ENCODE measurements at regions not wholly inside any gene's neighbourhood (a gene's known extent, or its start where the extent isn't known, plus 50 kb on each side); places are given as distances from the start of the nearest gene placed in this dataset.

DNA sequence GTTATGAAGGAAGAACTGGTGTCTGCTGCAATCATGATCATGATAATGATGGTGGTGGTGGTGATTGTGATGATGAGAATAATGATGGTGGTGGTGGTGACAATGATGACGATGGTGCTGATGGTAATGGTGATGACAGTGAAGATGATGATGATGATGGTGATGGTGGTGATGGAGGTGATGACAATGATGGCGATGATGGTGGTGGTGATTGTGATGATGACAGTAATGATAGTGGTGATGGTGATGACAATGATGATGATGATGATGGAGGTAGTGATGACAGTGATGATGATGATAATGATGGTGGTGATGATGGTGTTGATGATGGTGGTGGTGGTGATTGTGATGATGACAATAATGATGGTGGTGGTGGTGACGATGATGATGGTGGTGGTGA lies 52.8 kb upstream of the ANO1 start:
- no peak for DNase-seq (ENCODE audit: low read depth)

DNA sequence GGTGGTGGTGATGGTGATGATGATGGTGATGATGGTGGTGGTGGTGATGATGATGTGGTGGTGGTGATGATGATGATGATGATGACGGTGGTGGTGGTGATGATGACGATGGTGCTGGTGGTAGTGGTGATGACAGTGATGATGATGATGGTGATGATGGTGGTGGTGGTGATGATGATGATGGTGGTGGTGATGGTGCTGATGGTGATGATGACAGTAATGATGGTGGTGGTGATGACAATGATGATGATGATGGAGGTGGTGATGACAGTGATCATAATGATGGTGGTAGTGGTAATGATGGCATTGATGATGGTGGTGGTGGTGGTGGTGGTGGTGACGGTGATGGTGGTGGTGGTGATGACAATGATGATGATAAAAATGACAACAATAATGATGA lies 52.1 kb upstream of the ANO1 start:
- DNase-seq (ENCODE audit: low read depth): no peak

DNA sequence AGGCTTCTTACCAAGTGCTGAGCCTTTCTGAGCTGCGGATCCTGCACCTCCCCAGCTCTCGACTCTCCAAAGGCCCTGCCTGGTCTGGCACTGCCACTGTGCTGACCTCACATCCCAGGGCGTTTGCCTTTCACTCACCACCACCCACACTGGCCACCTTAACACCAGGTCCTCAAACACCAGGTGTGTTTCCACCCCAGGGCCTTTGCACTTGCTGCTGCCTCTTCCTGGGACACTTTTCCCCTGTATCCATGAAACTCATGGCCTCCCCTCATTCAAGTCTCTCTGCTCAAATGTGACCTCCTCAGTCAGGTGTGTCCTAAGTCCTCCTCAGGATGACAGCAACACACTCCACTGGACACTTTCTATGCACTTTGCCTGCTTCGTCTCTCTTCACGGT lies 51.4 kb upstream of the ANO1 start:
- DNase-seq (ENCODE audit: low read depth): no peak

DNA sequence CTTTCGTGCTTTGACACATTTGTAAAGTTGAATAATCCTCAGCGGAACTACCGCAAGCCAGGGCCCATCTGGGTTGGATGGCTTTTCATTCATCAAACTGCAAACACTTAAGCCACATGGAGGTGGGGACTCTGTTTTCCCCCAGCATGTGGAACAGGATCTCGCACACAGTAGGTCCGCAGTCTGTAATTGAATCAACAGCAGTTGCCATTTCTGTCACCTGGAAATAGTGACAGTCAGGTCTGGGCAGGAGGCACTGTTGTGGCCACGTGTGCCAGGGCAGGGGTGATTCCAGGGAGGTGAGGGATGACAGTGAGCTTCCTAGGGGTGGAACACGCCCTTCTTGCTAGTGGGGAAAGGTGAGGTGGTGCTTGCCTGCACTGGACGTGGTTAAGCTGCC lies 50.7 kb upstream of the ANO1 start:
- no peak for DNase-seq (ENCODE audit: low read depth)

DNA sequence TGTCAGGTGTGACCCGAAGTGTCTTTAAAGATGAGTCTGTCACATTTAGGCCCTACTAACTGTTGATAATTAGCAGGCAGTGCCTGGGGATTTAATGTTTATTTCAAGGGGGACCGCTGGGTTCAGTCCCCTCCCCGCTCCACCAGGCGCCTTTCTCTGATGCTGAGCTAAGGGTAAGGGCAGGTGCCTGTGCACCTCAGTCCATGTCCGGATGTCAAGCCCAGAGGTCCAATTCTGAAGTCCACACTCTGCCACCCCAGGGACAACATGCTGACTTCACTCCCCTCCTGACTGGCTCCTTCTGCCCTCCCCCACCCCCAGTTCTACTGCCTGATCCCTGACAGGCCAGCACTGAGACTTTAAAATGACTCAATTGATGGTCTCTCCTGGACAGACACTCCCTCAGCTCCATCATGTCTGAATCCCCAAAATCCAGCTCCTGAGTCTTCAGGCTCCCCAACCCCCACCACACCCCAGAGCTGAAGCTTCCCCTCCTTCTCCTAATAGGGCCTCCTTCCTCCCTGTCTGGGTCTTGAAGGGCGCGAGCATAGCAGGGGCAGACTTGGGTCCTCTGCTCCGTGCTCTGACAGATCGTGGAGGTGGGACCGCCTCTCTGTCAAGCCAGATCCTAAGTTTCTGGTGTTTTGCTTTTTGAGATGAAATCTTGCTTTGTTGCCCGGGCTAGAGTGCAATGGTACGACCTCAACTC lies 49.8 kb upstream of the ANO1 start:
- DNase-seq (ENCODE audit: low read depth): no peak

Measured in forelimb muscle (tissue), 1 donor.